Mesenchymal stem cell (in vitro differentiated cells and primary cell): ENCODE measurements at regions not wholly inside any gene's neighbourhood (a gene's known extent, or its start where the extent isn't known, plus 50 kb on each side); places are given as distances from the start of the nearest gene placed in this dataset.

Experiments
- DNase-seq: peaks from one replicate; pipeline ENCODE4 v3.0.0-alpha.2; 2013
- H2AFZ ChIP-seq: one replicate; pipeline ENCODE4 v1.6.1; 2013; ENCODE audit warnings: low read depth, mild to moderate bottlenecking, control low read depth, inconsistent platforms, low read length, moderate library complexity
- H2AK5ac ChIP-seq: 2 replicates; pipeline ENCODE4 v1.6.1; 2013; ENCODE audit warnings: low read length, moderate library complexity, mild to moderate bottlenecking, inconsistent platforms; ENCODE audit not compliant: severe bottlenecking
- H2BK120ac ChIP-seq: one replicate; pipeline ENCODE4 v1.6.1; 2013; ENCODE audit warnings: low read depth, mild to moderate bottlenecking, inconsistent platforms, low read length, moderate library complexity
- H2BK12ac ChIP-seq, 2 experiments: one replicate each; pipeline ENCODE4 v1.6.1; 2013; ENCODE audit warnings: inconsistent platforms in 2 of 2, low read length in 2 of 2, mild to moderate bottlenecking in 2 of 2, moderate library complexity in 2 of 2, control low read depth in 1 of 2
- H2BK15ac ChIP-seq: one replicate; pipeline ENCODE4 v1.6.1; 2013; ENCODE audit warnings: mild to moderate bottlenecking, low read depth, inconsistent platforms; ENCODE audit not compliant: poor library complexity, severe bottlenecking
- H2BK5ac ChIP-seq: 2 replicates; pipeline ENCODE4 v1.6.1; 2013; ENCODE audit warnings: low read depth, mild to moderate bottlenecking, low read length, control low read depth, inconsistent platforms; ENCODE audit not compliant: poor library complexity, severe bottlenecking
- H3K14ac ChIP-seq, 2 experiments: one replicate each; pipeline ENCODE4 v1.6.1; 2013; ENCODE audit warnings: inconsistent platforms in 2 of 2, low read length in 2 of 2, control low read depth in 1 of 2, mild to moderate bottlenecking in 1 of 2, moderate library complexity in 1 of 2
- H3K18ac ChIP-seq, 2 experiments: one replicate each; pipeline ENCODE4 v1.6.1; 2013; ENCODE audit warnings: inconsistent platforms in 2 of 2, low read length in 2 of 2, control low read depth in 1 of 2, low read depth in 1 of 2, mild to moderate bottlenecking in 1 of 2
- H3K23ac ChIP-seq, 2 experiments: one replicate each; pipeline ENCODE4 v1.6.1; 2013; ENCODE audit warnings: inconsistent platforms in 2 of 2, low read length in 2 of 2, mild to moderate bottlenecking in 2 of 2, moderate library complexity in 2 of 2, control low read depth in 1 of 2
- H3K27ac ChIP-seq: 2 replicates; pipeline ENCODE4 v1.5.1; 2013; ENCODE audit warnings: mild to moderate bottlenecking, moderate library complexity, low read length, control low read depth, inconsistent platforms; ENCODE audit not compliant: poor library complexity, severe bottlenecking
- H3K27me3 ChIP-seq, 2 experiments: 2 replicates each; pipeline versions ENCODE4 v1.6.1 to v1.7.0; 2013; ENCODE audit warnings: low read length in 2 of 2, mild to moderate bottlenecking in 2 of 2, moderate library complexity in 2 of 2, control low read depth in 1 of 2, inconsistent platforms in 1 of 2; ENCODE audit not compliant: control insufficient read depth in 1 of 2, insufficient read depth in 1 of 2
- H3K36me3 ChIP-seq, 2 experiments: 2 replicates each; pipeline versions ENCODE4 v1.6.1 to v1.7.0; 2013; ENCODE audit warnings: low read length in 2 of 2, control low read depth in 1 of 2, inconsistent platforms in 1 of 2, low read depth in 1 of 2, mild to moderate bottlenecking in 1 of 2; ENCODE audit not compliant: insufficient read depth in 2 of 2, control insufficient read depth in 1 of 2
- H3K4ac ChIP-seq, 2 experiments: one replicate each; pipeline ENCODE4 v1.6.1; 2013; ENCODE audit warnings: inconsistent platforms in 2 of 2, low read length in 2 of 2, mild to moderate bottlenecking in 2 of 2, moderate library complexity in 2 of 2, control low read depth in 1 of 2, low read depth in 1 of 2
- H3K4me1 ChIP-seq: 2 replicates; pipeline ENCODE4 v1.6.1; 2013; ENCODE audit warnings: low read depth, low read length, control low read depth; ENCODE audit not compliant: control insufficient read depth, insufficient read depth
- H3K4me2 ChIP-seq: 2 replicates; pipeline ENCODE4 v1.6.1; 2013; ENCODE audit warnings: low read length, mild to moderate bottlenecking, inconsistent platforms; ENCODE audit not compliant: poor library complexity, severe bottlenecking
- H3K4me3 ChIP-seq, 2 experiments: 2 replicates each; pipeline versions ENCODE4 v1.5.1 to v1.7.0; 2013; ENCODE audit warnings: low read length in 2 of 2, mild to moderate bottlenecking in 2 of 2, control low read depth in 1 of 2, low read depth in 1 of 2; ENCODE audit not compliant: insufficient read depth in 1 of 2
- H3K79me1 ChIP-seq: replicated peaks from 2 replicates; pipeline ENCODE4 v1.6.1; 2013; ENCODE audit warnings: mild to moderate bottlenecking, control low read depth, low read length, inconsistent platforms; ENCODE audit not compliant: poor library complexity, severe bottlenecking
- H3K9ac ChIP-seq: 2 replicates; pipeline ENCODE4 v1.7.0; 2013; ENCODE audit warnings: mild to moderate bottlenecking, low read length, moderate library complexity
- H3K9me3 ChIP-seq: 2 replicates; pipeline ENCODE4 v1.7.0; 2013; ENCODE audit warnings: mild to moderate bottlenecking, low read length; ENCODE audit not compliant: control insufficient read depth
- H4K8ac ChIP-seq: one replicate; pipeline ENCODE4 v1.6.1; 2013; ENCODE audit warnings: inconsistent platforms, mild to moderate bottlenecking, low read length, moderate library complexity
- H4K91ac ChIP-seq: one replicate; pipeline ENCODE4 v1.6.1; 2013; ENCODE audit warnings: mild to moderate bottlenecking, low read length, inconsistent platforms
- WGBS: methylation state at CpG from one replicate; pipeline ENCODE4 v1.1.7; 2013; ENCODE audit warnings: mixed read lengths; 5-methylcytosine and 5-hydroxymethylcytosine counted together

DNA sequence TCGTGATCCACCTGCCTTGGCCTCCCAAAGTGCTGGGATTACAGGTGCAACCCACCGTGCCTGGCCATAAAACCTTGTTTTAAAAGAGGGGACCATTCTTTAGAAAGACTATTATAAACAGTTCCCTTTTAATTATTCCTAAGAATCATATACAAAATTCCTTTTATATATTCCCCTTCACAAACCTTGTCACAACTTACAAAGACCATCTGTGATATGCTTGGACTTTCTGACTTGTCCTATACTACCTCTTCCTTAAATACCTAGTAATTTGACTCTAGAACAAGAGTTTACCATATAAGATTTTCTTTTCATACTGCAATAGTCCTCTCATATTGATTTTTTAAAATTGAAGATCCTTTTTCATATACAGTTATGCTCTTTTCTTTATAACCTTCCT lies 135.8 kb upstream of the PRSS16 start:
- Histone ChIP-seq H2BK15ac (no peak overlapping the region), H3K14ac (no peak overlapping the region), H3K4ac (no peak overlapping the region), H3K79me1 (no peaks in the 10 kb centered on the region), H3K9ac (no peak overlapping the region), H2BK12ac (no peak overlapping the region), H3K9me3 (peaks cover 7% of the 10 kb centered on the region), H3K4me3 (no peak overlapping the region), H3K27me3 (no peaks in the 10 kb centered on the region), H3K4me2 (no peak overlapping the region), H3K23ac (no peak overlapping the region), H2BK120ac (no peak overlapping the region), H2BK5ac (no peak overlapping the region), H4K8ac (no peak overlapping the region), H2AFZ (no peak overlapping the region), H2AK5ac (no peak overlapping the region), H3K36me3 (no peaks in the 10 kb centered on the region), H3K27ac (no peak overlapping the region), H4K91ac (no peak overlapping the region), H3K4me1 (no peaks in the 10 kb centered on the region), H3K18ac (no peak overlapping the region)
- DNase-seq = no peak
- WGBS = 75% methylated on average over 2 of the region's 2 CpGs

DNA sequence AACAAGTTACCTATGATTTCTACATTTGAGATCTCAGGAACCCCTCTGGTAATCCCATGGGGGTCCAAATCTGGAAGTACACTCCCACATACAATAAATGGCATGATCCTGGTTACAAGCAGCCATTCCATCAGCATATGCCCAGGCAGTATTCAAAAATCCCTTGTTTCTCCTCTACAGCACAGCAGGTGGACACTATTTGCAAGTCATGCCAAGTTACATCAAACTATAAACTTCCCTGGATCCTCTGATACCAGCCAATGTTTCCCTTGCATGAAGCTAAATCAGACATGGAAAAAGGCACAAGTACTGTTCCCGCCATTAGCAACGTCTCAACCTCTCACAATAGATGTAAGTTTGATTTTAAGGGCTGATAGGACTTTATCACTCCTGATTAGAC lies 134.5 kb upstream of the PRSS16 start:
- H4K8ac ChIP-seq = no peak overlapping the region

DNA sequence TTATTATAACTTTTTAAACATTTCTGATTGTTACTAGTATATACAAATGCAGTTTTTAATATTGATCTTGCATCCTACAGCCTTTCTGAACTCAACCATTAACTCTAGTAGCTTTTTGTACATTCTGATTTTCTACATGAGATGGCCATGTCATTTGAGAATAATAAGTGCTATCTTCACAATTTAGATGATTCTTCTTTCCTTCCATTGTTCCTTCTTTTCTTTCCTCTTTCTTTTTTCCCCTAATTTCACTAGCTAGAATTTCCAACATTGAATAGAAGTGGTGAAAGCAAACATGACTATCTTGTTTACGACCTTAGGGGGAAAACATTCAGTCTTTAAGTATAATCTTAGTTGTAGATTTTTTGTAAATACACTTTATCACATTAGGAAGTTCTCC lies 128.2 kb upstream of the PRSS16 start:
- no peak overlapping the region for H4K91ac ChIP-seq
- no peak overlapping the region for H4K8ac ChIP-seq
- no peaks in the 10 kb centered on the region for H3K79me1 ChIP-seq
- no peak for DNase-seq
- no peak overlapping the region for H3K18ac ChIP-seq
- H3K9ac ChIP-seq = no peak overlapping the region
- H3K36me3 ChIP-seq = peaks cover 0 to 6% of the 10 kb centered on the region in 2 experiments
- H2BK12ac ChIP-seq = no peak overlapping the region
- H3K4ac ChIP-seq = no peak overlapping the region
- H3K4me3 ChIP-seq = no peak overlapping the region
- no peaks in the 10 kb centered on the region for H3K4me1 ChIP-seq
- WGBS = no CpG with 5 or more reads among the region's 1 CpG
- H3K9me3 ChIP-seq = no peaks in the 10 kb centered on the region
- H3K4me2 ChIP-seq = no peak overlapping the region
- H2BK120ac ChIP-seq = no peak overlapping the region
- no peak overlapping the region for H3K23ac ChIP-seq
- no peak overlapping the region for H3K27ac ChIP-seq
- H2AK5ac ChIP-seq = no peak overlapping the region
- no peak overlapping the region for H2BK5ac ChIP-seq
- no peak overlapping the region for H2AFZ ChIP-seq
- H3K27me3 ChIP-seq = no peaks in the 10 kb centered on the region
- H3K14ac ChIP-seq = no peak overlapping the region
- H2BK15ac ChIP-seq = no peak overlapping the region

More for the DNA sequence above, 134.5 kb upstream of the PRSS16 start:
- Histone ChIP-seq H3K4me2 (no peak overlapping the region), H3K14ac (no peak overlapping the region), H3K9ac (no peak overlapping the region), H2BK5ac (no peak overlapping the region), H4K91ac (no peak overlapping the region), H3K4me3 (no peak overlapping the region), H2AK5ac (no peak overlapping the region), H3K27me3 (no peaks in the 10 kb centered on the region), H3K4me1 (no peaks in the 10 kb centered on the region), H3K27ac (no peak overlapping the region), H2BK120ac (no peak overlapping the region), H2BK12ac (no peak overlapping the region), H3K4ac (no peak overlapping the region), H2AFZ (no peak overlapping the region), H3K23ac (no peak overlapping the region), H3K36me3 (no peaks in the 10 kb centered on the region), H2BK15ac (no peak overlapping the region), H3K9me3 (peaks cover 7% of the 10 kb centered on the region), H3K18ac (no peak overlapping the region), H3K79me1 (no peaks in the 10 kb centered on the region)
- no peak for DNase-seq
- WGBS = 100% methylated on average over 1 of the region's 2 CpGs

DNA sequence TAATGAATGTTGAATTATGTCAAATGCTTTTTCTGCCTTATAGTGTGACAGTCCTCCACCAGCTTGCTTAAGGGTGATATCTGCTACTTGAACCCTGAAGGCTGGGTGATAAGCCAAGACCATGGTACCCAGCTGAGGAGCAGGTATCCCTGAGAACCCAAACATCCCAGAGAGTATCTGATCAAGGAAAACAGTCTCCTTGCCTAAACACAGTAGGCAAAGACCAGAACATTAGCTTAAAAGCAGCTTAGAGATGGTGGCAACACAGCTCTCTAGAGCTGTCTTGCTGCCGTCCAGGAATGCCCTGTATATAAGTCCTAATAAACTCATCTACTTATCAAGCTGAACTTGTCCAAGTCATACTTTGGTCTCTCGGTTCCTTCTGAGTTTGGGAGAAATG lies 127.7 kb upstream of the PRSS16 start:
- Histone ChIP-seq H3K36me3 (peaks cover 0 to 9% of the 10 kb centered on the region in 2 experiments), H3K4me2 (no peak overlapping the region), H3K4ac (no peak overlapping the region), H3K18ac (no peak overlapping the region), H2BK12ac (no peak overlapping the region), H3K4me3 (no peak overlapping the region), H3K23ac (no peak overlapping the region), H2BK15ac (no peak overlapping the region), H3K9ac (no peak overlapping the region), H4K91ac (no peak overlapping the region), H3K27ac (no peak overlapping the region), H3K9me3 (no peaks in the 10 kb centered on the region), H2BK5ac (no peak overlapping the region), H3K4me1 (no peaks in the 10 kb centered on the region), H3K14ac (no peak overlapping the region), H2AFZ (no peak overlapping the region), H2AK5ac (no peak overlapping the region), H3K79me1 (no peaks in the 10 kb centered on the region), H3K27me3 (no peaks in the 10 kb centered on the region), H4K8ac (no peak overlapping the region), H2BK120ac (no peak overlapping the region)
- 23% methylated on average over 1 of the region's 2 CpGs for WGBS
- DNase-seq = no peak
